ENCODE measurements at regions not wholly inside any gene's neighbourhood (a gene's known extent, or its start where the extent isn't known, plus 50 kb on each side); places are given as distances from the start of the nearest gene placed in this dataset.

DNA sequence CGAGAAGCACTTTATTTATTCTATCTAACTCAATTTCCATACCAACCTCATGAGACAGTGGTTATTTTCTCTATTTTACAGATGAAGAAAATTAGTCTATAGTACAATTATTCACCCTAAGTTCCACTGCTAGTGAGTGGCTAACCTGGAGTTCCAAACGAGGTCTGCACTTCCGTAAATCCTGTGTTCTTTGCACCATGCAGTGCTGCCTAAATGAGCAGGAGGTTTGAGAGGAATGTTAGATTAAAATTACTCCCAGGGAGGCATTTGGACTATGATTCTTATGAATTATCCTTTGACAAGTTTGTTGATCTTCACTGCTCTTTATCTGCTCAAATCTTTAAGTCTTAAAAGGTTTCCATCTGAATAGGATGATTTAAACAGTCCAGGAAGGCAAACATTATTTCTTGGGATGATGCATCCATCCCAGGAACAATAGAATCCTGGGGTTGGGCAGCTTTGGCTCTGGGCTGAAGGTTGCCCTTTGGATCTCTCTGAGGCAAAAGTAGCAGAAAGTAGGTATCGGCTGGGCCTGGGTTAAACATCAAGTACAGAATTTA lies 400.8 kb downstream of the REEP3 start:
- Histone ChIP-seq H3K4me1 (ENCODE audit: control insufficient read depth, low read depth, low read length) (peaks cover 3% of the 10 kb centered on the region), H4K5ac (ENCODE audit: low read length) (no peak overlapping the region), H3K4me2 (ENCODE audit: low read length) (no peak overlapping the region), H3K27me3 (ENCODE audit: insufficient read depth, low read length, poor library complexity) (no peaks in the 10 kb centered on the region), H3K18ac (ENCODE audit: low read length) (no peak overlapping the region), H3K4me3 (ENCODE audit: low read length) (no peak overlapping the region), H3K79me2 (ENCODE audit: control insufficient read depth, insufficient read depth, low read length) (no peaks in the 10 kb centered on the region), H3K9ac (ENCODE audit: low read length) (no peak overlapping the region), H4K8ac (ENCODE audit: low read depth, low read length) (no peak overlapping the region), H3K27ac (ENCODE audit: low read depth, low read length) (no peak overlapping the region), H2BK15ac (replicated peaks; ENCODE audit: low read depth) (no peak overlapping the region), H3K36me3 (ENCODE audit: control insufficient read depth, insufficient read depth, low read length) (no peaks in the 10 kb centered on the region), H2BK120ac (ENCODE audit: low read depth, low read length) (no peak overlapping the region), H3K4ac (ENCODE audit: low read depth, low read length) (no peak overlapping the region), H3K23ac (ENCODE audit: low read length) (no peak overlapping the region), H3K79me1 (ENCODE audit: low read length) (no peaks in the 10 kb centered on the region), H2BK5ac (ENCODE audit: low read length) (no peak overlapping the region), H3K56ac (ENCODE audit: low read length) (no peak overlapping the region), H2AK5ac (ENCODE audit: low read length) (no peak overlapping the region)
- DNase-seq: no peak
- WGBS (ENCODE audit: extremely low coverage, insufficient coverage, low lambda C conversion rate): no CpG with 5 or more reads among the region's 4 CpGs

GRCh38 chr10:63922468-63923284 lies 401.5 kb downstream of the REEP3 start:
- Histone ChIP-seq H3K56ac (ENCODE audit: low read length) (no peak overlapping the region), H3K27ac (ENCODE audit: low read depth, low read length) (no peak overlapping the region), H3K4me3 (ENCODE audit: low read length) (no peak overlapping the region), H2AK5ac (ENCODE audit: low read length) (no peak overlapping the region), H3K36me3 (ENCODE audit: control insufficient read depth, insufficient read depth, low read length) (no peaks in the 10 kb centered on the region), H2BK120ac (ENCODE audit: low read depth, low read length) (no peak overlapping the region), H2BK15ac (replicated peaks; ENCODE audit: low read depth) (no peak overlapping the region), H2BK5ac (ENCODE audit: low read length) (no peak overlapping the region), H3K9ac (ENCODE audit: low read length) (no peak overlapping the region), H3K4me2 (ENCODE audit: low read length) (no peak overlapping the region), H4K5ac (ENCODE audit: low read length) (no peak overlapping the region), H3K4ac (ENCODE audit: low read depth, low read length) (no peak overlapping the region), H3K79me1 (ENCODE audit: low read length) (no peaks in the 10 kb centered on the region), H4K8ac (ENCODE audit: low read depth, low read length) (no peak overlapping the region), H3K4me1 (ENCODE audit: control insufficient read depth, low read depth, low read length) (peaks cover 3% of the 10 kb centered on the region), H3K18ac (ENCODE audit: low read length) (no peak overlapping the region), H3K79me2 (ENCODE audit: control insufficient read depth, insufficient read depth, low read length) (no peaks in the 10 kb centered on the region), H3K27me3 (ENCODE audit: insufficient read depth, low read length, poor library complexity) (no peaks in the 10 kb centered on the region), H3K23ac (ENCODE audit: low read length) (no peak overlapping the region)
- WGBS (ENCODE audit: extremely low coverage, insufficient coverage, low lambda C conversion rate): no CpG with 5 or more reads among the region's 6 CpGs
- DNase-seq: no peak

- no peaks in the 10 kb centered on the region for H3K79me2 ChIP-seq (ENCODE audit: control insufficient read depth, insufficient read depth, low read length)
- H2BK120ac ChIP-seq (ENCODE audit: low read depth, low read length): no peak overlapping the region
- no peak overlapping the region for H4K5ac ChIP-seq (ENCODE audit: low read length)
- no peak overlapping the region for H2BK5ac ChIP-seq (ENCODE audit: low read length)
- no peak overlapping the region for H2BK15ac ChIP-seq (replicated peaks; ENCODE audit: low read depth)
- H3K18ac ChIP-seq (ENCODE audit: low read length): no peak overlapping the region
- H3K27me3 ChIP-seq (ENCODE audit: insufficient read depth, low read length, poor library complexity): no peaks in the 10 kb centered on the region
- H3K4me1 ChIP-seq (ENCODE audit: control insufficient read depth, low read depth, low read length): no peaks in the 10 kb centered on the region
- H3K4ac ChIP-seq (ENCODE audit: low read depth, low read length): no peak overlapping the region
- no peak overlapping the region for H3K4me2 ChIP-seq (ENCODE audit: low read length)
- H3K9ac ChIP-seq (ENCODE audit: low read length): no peak overlapping the region
- no peaks in the 10 kb centered on the region for H3K36me3 ChIP-seq (ENCODE audit: control insufficient read depth, insufficient read depth, low read length)
- DNase-seq: no peak
- no peak overlapping the region for H3K56ac ChIP-seq (ENCODE audit: low read length)
- WGBS (ENCODE audit: extremely low coverage, insufficient coverage, low lambda C conversion rate): no CpG with 5 or more reads among the region's 4 CpGs
- H3K79me1 ChIP-seq (ENCODE audit: low read length): no peaks in the 10 kb centered on the region
- no peak overlapping the region for H4K8ac ChIP-seq (ENCODE audit: low read depth, low read length)
- no peak overlapping the region for H2AK5ac ChIP-seq (ENCODE audit: low read length)
- H3K4me3 ChIP-seq (ENCODE audit: low read length): no peak overlapping the region
- H3K23ac ChIP-seq (ENCODE audit: low read length): no peak overlapping the region
- no peak overlapping the region for H3K27ac ChIP-seq (ENCODE audit: low read depth, low read length)
Measured at GRCh38 chr10:63929831-63930467, 408.7 kb downstream of the REEP3 start.

GRCh38 chr10:63930584-63930983 lies 409.4 kb downstream of the REEP3 start:
- H2AK5ac ChIP-seq (ENCODE audit: low read length): no peak overlapping the region
- no peak overlapping the region for H4K8ac ChIP-seq (ENCODE audit: low read depth, low read length)
- WGBS (ENCODE audit: extremely low coverage, insufficient coverage, low lambda C conversion rate): no CpG with 5 or more reads among the region's 4 CpGs
- no peaks in the 10 kb centered on the region for H3K79me1 ChIP-seq (ENCODE audit: low read length)
- no peak for DNase-seq
- H3K23ac ChIP-seq (ENCODE audit: low read length): no peak overlapping the region
- H2BK5ac ChIP-seq (ENCODE audit: low read length): no peak overlapping the region
- no peak overlapping the region for H3K4me3 ChIP-seq (ENCODE audit: low read length)
- H3K36me3 ChIP-seq (ENCODE audit: control insufficient read depth, insufficient read depth, low read length): no peaks in the 10 kb centered on the region
- H3K4me1 ChIP-seq (ENCODE audit: control insufficient read depth, low read depth, low read length): no peaks in the 10 kb centered on the region
- H3K4me2 ChIP-seq (ENCODE audit: low read length): no peak overlapping the region
- H3K56ac ChIP-seq (ENCODE audit: low read length): no peak overlapping the region
- H2BK15ac ChIP-seq (replicated peaks; ENCODE audit: low read depth): no peak overlapping the region
- H4K5ac ChIP-seq (ENCODE audit: low read length): no peak overlapping the region
- H3K27me3 ChIP-seq (ENCODE audit: insufficient read depth, low read length, poor library complexity): no peaks in the 10 kb centered on the region
- no peak overlapping the region for H3K4ac ChIP-seq (ENCODE audit: low read depth, low read length)
- H3K18ac ChIP-seq (ENCODE audit: low read length): no peak overlapping the region
- no peak overlapping the region for H3K27ac ChIP-seq (ENCODE audit: low read depth, low read length)
- no peaks in the 10 kb centered on the region for H3K79me2 ChIP-seq (ENCODE audit: control insufficient read depth, insufficient read depth, low read length)
- H3K9ac ChIP-seq (ENCODE audit: low read length): no peak overlapping the region
- no peak overlapping the region for H2BK120ac ChIP-seq (ENCODE audit: low read depth, low read length)

DNA sequence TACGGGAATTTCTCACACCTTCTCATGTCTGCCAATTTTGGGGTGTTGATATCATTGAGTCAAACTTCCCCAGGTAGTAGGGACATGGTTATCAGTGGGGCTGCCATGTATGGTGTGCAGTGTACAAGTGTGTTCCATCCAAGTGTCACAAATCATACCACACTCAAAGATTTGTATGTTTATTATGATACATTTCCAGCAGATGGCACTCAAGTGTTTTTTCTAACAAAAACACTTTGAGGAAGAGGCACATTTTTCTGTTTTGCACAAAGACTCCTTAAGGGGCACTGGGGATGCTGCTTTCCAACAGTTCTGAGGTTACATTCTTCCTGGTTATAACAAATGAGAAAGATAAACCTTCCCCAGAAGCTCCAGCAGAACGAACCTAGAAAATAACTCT lies 414.5 kb downstream of the REEP3 start:
- H3K9ac ChIP-seq (ENCODE audit: low read length): no peak overlapping the region
- H2BK15ac ChIP-seq (replicated peaks; ENCODE audit: low read depth): no peak overlapping the region
- H3K27ac ChIP-seq (ENCODE audit: low read depth, low read length): no peak overlapping the region
- H2AK5ac ChIP-seq (ENCODE audit: low read length): no peak overlapping the region
- H3K23ac ChIP-seq (ENCODE audit: low read length): no peak overlapping the region
- H3K79me1 ChIP-seq (ENCODE audit: low read length): no peaks in the 10 kb centered on the region
- H3K4ac ChIP-seq (ENCODE audit: low read depth, low read length): no peak overlapping the region
- DNase-seq: no peak
- no peaks in the 10 kb centered on the region for H3K36me3 ChIP-seq (ENCODE audit: control insufficient read depth, insufficient read depth, low read length)
- no peak overlapping the region for H4K5ac ChIP-seq (ENCODE audit: low read length)
- no CpG with 5 or more reads among the region's 2 CpGs for WGBS (ENCODE audit: extremely low coverage, insufficient coverage, low lambda C conversion rate)
- no peaks in the 10 kb centered on the region for H3K79me2 ChIP-seq (ENCODE audit: control insufficient read depth, insufficient read depth, low read length)
- H3K27me3 ChIP-seq (ENCODE audit: insufficient read depth, low read length, poor library complexity): no peaks in the 10 kb centered on the region
- H3K56ac ChIP-seq (ENCODE audit: low read length): no peak overlapping the region
- H2BK120ac ChIP-seq (ENCODE audit: low read depth, low read length): no peak overlapping the region
- H2BK5ac ChIP-seq (ENCODE audit: low read length): no peak overlapping the region
- no peak overlapping the region for H3K4me2 ChIP-seq (ENCODE audit: low read length)
- H3K4me1 ChIP-seq (ENCODE audit: control insufficient read depth, low read depth, low read length): no peaks in the 10 kb centered on the region
- H4K8ac ChIP-seq (ENCODE audit: low read depth, low read length): no peak overlapping the region
- no peak overlapping the region for H3K18ac ChIP-seq (ENCODE audit: low read length)
- H3K4me3 ChIP-seq (ENCODE audit: low read length): no peak overlapping the region

Measured in mesendoderm (in vitro differentiated cells).